ENCODE measurements at regions not wholly inside any gene's neighbourhood (a gene's known extent, or its start where the extent isn't known, plus 50 kb on each side); places are given as distances from the start of the nearest gene placed in this dataset.

DNA sequence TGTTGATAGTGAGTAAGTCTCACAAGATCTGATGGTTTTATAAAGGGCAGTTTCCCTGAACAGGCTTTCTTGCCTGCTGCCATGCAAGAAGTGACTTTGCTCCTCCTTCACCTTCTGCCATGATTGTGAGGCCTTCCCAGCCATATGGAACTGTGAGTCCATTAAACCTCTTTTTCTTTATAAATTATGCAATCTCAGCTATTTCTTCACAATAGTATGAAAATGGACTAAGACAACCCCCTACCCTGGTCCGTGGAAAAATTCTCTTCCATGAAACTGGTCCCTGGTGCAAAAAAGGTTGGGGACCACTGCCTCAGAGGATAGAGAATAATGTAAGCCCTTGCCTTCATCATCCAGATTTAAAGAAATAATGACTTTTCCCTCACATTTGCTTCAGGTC, 861.3 kb downstream of the QKI start:
- no peak for DNase-seq

DNA sequence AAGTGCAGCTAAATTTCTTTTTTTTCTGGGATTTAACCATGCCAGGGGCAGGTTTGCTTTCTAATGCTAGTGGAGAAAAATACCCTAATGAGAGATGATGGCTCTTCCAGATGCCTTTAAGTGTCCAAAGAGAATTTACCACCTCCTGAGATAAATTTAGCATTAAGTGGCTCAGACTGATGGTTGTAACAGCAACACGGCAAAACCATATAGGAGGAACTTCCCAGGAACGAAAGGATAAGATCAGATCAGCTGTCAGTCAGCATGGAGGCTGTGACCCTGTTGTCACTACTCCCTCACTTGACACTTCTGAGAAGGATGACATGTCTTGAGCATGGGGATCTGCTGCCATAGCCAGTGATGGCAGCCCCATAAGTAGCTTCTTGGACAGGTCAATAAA, 860.0 kb downstream of the QKI start:
- DNase-seq, result no peak

DNA sequence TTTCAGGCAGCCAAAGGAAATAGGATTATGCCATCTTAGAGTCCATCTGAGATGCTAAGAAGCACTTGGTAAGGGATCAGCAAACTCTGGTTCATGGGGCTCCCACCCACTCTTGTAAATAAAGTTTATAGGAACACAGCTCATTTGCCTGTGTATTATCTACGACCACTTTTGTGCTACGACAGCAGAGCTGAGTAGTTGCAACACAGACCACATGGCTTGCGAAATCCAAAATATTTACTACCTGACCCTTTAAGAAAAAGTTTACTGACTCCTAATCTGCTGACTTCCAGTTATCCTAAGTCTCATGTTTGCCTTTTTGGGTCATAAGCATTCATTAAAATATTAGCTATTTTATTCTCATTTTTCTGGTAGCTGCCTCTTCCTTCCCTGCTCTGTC, 859.0 kb downstream of the QKI start:
- DNase-seq, result no peak

DNA sequence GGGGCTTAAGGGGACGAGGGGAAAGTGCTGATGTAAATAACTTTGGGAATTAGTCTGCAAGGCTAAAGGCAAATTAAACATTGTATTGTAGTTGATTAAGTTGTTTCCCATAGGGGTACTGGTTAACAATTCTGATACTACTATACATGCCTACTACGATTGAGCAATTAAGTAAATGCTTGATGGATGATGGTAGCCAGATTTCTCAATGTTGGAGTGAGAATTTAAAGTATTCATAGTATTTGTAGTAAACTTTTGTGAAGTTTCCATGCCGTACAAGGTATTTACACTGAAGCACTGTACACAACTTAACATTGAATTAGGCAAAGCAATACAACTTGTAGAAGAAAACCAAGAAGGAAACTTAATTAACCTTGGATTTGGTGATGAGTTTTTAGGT, 852.3 kb downstream of the QKI start:
- no peak for DNase-seq

DNA sequence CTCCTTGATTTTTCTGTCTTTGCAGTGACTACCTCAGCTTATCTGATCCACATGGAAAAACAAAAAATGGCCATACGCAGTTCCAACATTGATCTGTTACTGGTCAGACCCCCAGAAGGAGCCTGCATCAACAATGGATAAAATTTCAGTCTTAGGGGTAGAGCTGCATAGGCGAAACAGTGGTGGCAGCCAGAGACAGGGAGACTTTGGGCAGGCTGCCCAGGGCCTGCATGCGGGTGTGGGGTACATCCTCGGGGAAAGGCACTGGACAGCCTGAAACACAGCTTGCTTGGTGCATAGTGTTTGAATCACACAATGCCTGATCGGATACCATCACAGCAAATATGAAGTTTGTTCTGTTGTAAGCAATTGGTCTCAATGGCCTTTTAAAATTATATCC, 847.8 kb downstream of the QKI start:
- no peak for DNase-seq

DNA sequence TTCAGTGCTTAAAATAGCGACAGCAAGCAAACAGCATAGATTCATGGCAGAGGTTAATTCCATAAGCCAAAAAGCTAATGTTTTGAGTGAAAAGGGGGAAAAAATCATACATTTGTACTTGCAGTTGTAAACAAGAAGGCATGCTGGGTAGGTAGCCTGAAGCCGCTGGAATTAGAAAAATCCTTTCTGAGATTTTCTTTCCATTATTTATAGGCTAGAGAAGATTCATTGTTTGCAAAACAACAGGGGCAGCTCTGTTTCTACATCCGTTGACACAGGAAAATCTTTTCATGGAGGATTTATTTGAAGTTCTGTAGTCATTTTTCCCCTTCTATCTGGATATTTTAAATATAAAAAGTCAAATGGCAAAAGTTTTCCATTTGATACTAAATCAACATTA, 843.9 kb downstream of the QKI start:
- DNase-seq, result no peak

DNA sequence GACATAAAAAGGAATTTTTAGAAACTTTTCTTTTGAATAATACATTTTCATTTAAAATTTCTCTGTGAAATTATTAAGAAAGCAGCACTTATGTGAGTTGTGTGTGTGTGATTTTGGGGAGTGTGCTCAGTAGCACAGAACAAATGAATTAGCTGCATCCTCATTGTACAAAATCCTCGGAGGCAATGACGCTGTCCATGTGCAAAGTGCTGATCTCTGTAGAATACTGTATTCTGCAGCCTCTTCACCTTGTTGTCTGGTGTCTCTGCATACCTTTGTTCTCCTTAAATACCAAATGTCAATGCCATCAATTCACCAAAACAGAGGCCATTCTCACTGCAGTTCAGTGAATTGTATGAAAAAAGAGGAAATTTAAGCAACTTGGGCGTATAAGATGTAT, 838.4 kb downstream of the QKI start:
- no peak for DNase-seq

DNA sequence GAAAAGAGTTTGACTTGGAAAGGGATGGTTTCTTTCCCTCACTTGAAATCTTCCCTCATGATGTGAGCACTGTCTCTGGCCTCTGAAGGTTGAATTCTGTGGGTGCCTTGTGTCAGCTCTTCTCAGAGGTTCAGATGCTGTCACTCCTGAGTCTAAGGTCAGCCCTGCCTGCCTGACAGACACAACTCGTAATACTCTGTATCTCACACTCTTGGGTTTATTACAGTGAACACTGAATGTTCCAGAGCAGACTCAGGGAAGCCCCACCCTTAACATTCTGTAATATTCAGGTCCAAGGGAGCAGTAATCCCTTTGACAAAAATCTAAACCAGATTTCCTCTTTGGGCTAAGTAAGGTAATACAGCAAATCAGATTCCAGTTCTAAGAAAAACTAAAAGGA, 837.8 kb downstream of the QKI start:
- DNase-seq, result no peak

DNA sequence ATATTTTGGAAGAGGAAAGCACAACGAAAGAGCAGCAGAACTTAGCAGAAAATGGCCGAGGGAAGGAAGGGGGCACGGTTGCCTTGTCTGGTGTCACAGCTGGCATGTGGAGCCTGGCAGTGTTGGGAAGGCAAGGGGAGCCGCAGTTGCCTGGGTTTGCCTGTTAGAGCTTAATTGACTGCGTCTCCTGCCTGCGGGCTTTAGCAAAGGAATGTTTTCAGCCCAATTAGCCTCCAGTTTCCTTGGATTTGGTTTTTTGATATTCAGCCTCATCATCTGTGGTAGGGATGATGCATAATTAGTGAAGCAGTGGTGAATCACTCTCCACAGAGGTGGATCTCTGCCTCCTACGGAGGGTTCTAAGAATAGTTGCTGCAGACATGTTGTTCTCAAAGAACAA, 832.6 kb downstream of the QKI start:
- no peak for DNase-seq

DNA sequence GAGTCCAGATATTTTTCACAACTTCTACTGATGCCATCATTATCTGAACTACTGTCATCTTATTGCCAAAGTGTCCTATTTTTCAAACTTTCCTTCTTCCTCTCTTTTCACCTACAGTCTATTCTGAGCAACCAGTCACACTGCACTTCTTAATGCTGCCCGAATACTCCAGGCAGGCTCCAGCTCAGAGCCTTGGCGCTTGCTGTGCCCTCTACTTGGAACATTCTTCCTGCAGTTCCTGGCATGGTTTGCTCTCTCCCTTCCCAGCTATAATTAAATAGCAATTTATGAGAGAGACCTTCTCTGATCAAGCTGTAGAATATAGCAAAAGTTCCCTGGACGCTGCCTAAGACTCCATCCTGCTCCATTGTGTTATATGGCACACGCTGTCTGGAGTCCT, 831.6 kb downstream of the QKI start:
- no peak for DNase-seq

DNA sequence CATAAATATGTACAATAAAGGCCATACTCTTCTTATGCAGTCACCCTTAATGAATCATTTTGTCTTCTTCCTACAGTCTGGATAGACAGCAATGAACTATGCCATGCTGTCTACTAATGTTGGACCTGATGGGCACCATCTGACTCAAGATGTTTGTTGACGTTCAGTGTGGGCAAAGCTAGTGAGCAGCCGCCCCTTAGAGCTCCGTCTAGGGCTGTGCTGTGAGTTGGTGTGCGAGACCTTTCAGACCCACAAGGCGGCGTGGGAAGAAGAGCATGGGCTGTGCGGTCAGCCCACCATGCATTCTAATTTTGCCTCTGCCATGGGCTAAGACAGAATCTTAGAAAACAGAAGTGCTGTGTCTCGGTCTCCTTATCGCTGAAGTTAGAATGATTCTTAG, 829.4 kb downstream of the QKI start:
- DNase-seq, result no peak

DNA sequence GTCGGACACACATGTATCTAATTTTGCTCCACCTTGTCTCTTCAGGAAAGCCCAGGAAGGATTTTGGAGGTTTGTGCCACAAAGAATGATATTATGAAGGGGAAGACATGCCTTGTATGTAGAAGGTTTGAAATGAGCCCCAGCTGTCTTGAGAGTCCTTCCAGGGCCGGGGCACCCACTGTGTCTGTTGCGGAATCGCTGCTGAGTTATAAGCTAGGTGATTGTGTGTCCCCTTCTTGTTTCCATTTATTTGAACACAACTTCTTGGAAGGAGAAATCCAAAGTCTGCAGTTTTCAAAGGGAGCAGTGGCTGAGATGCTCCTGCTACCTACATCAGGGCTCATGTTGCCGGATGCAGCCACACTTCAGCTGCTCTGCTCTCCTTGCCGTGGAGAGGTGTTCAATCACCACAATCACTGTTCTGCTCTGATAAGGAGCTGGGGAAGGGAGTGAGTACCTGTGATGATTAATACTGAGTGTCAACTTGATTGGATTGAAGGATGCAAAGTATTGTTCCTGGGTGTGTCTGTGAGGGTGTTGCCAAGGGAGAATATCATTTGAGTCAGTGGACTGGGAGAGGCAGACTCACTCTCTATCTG, 828.6 kb downstream of the QKI start:
- DNase-seq, result no peak

DNA sequence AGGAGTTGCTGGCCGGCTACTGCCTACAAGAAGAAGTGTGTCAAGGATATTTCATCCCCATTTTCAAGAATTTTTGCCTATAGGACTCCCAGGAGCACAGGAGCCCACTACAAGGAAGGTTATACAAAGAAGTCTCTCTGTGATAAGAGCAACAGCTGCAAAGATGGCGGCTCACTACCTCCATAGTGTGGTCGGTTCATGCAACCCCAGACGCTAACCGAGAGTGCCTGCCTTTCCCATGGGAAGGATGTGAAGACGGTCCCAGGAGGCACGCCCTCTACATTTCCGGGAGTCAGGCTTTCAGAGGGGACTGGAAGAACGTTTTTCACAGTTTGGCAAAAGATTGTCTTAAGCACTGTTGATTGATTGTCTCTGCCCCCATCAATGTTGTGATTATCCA, 816.3 kb downstream of the QKI start:
- no peak for DNase-seq

DNA sequence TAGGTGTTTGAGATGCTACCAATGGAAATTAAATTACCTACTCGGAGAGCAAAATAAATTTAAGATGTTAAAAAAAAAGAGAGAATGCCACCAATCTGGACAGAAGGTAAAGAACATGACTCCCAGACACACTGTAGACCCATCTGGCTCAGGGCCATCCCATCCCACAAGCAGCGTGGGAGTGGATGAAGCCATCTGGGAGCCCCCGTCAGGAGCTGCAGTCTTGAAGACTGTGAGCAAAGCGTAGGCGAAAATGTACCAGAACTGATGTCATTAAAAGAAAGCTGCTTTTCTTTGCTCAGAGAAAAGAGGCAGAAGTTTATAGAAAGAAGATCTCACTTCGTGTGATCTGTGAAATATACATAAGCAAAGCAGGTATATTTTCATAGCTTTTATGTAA, 815.7 kb downstream of the QKI start:
- DNase-seq, result no peak

DNA sequence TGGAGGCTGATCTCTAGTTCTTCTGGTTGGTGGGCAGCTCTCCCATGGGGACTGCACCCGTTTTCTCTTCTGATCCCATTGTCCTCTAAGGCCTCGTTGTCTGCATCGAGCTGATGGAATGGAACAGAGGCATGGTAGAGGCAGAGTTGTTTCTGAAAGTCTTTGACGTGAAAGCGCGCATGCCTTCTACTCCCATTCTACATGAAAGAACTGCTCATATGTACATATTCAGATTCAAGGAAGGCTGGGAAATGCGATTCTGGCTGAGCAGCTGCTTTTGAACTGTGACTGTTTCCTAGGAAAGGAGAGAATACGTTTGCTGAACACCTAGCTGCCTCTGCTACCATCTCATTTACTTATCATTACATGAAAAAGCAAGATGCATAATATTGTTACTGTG, 815.2 kb downstream of the QKI start:
- no peak for DNase-seq

DNA sequence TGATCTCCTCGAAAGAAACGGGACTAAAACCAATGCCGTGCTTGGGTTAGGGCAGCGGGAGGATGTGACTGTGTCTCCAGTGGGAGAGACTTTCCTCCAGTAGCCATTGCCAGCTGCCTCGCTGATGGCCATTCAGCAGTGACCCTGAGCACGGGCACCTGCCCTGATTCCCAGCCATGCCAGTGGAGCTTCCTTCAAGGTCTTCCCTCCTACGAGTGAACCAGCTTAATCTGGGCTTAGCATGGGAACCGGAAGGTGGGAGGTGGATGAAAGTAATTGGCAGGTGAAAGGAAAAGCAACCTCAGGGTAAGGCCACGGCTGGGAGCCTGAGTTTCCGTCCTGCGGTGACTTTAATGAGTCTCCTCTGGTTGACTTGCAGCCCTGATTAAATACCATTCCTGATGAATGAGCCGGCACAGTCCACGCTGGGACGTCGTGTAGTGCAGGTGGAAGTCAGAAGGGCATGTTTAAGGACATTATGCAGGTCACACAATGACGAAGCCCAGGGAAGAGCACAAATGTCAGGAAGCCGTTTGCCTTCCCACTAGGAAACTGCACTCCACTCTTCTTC, 813.5 kb downstream of the QKI start:
- no peak for DNase-seq

DNA sequence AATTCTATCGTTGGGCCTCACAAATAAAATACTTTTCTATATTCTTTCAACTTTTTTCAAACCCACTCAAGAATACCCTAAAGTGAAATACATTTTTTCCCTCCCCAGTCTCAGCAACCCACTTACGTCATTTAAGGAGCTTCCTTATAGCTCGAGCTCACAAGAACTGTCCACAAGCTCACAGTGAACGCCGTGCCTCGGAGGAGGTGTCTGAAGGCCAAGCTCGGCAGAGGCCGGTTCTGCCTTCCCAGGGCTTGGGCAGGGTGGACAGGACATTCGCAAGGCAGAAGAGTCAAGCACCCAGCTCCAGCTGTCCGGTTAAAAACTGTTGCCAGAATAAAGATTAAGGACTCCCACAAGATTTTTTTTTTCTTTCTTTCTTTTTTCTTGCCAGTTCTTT, 802.3 kb downstream of the QKI start:
- no peak for DNase-seq

DNA sequence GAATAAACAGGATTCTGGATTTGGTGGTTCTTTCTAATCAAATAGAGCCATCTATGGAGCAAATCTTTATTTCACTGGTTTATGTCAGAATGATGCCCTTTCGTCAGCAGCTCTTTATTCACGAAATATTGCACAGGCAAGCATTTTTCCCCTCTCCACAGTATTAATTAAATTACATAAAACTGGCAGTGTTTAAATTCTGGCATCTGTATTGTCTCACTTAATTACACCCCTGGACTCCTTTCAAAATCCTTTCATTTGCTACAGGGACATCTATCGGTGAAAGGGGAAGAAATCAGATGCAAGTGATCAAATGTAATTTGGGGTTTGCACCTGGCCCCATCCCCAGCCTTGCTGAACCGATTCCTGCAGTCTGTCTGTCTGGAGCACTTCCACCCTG, 801.9 kb downstream of the QKI start:
- peak; percentile 53 for DNase-seq

DNA sequence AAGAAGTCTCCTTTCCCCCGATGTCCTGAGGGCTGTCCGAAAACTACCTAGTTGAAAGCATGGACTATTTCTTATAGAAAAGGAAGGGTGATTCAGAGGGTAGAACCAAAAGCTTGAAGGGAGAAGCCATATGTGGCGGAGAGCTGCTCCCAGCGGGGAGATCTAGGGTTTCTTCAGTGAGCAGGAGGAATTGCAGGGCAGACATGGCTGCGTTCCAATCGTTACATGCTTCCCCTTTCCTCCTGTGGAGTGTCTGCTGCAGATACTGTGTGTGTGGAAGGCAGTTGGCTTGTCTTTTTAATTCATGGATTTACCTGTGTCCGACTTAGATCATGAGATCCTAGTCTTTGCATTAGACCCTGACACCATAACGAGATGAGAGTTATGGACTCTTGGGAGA, 799.5 kb downstream of the QKI start:
- no peak for DNase-seq

DNA sequence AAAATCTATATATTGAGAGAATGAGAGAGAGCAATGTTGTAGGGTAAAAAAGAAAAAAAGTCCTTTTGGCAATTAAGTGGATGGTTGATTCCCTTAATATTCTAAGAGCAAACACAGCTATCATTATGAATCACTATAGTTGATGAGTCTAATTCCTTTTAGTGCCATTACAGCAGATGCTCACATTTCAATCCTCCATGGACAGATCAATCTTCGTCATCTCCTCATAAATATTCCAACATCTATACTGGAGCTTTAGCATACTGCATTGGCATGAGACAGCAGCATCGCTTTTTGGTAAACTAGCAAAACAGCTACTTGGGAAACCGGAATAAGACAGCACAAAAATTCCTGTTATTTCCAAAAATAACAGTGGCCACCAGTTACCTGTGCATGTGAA, 796.7 kb downstream of the QKI start:
- DNase-seq, result no peak

DNA sequence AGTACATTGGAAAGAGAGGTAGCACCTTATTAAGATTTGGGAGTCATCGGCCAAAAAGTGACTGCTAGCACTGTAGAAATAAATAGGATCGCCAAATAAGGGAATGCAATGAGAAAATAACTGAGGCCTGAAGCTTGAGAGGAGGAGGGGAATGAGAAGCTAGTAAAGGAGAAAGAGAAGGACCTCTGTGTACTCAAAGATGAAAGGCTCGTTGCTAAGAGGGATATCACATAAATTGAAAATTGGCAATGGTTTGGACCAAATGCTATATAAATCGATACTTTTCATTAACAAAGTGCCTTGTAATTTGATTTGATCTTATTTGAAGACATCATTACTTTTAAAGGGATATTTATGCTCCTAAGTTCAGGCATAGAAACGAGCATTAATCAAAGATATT, 796.3 kb downstream of the QKI start:
- no peak for DNase-seq

DNA sequence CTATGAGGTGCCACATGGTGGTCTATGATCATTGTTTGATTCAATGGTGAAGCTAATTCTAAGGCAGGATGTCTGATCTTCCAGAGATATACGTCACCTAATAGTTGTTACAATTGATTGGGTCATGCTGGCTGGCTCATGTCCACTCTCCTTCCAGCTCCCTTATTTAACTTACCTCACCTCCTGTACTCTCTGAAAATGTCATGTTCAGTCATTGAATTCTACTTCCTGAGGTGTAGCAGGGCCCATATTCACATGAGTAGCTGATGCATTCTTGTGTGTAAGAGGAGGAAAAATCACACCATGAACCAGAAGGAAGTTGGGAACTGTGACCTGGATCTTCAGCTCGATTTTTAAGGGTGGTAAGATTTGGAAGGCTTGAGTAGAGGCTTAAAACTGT, 795.8 kb downstream of the QKI start:
- no peak for DNase-seq

DNA sequence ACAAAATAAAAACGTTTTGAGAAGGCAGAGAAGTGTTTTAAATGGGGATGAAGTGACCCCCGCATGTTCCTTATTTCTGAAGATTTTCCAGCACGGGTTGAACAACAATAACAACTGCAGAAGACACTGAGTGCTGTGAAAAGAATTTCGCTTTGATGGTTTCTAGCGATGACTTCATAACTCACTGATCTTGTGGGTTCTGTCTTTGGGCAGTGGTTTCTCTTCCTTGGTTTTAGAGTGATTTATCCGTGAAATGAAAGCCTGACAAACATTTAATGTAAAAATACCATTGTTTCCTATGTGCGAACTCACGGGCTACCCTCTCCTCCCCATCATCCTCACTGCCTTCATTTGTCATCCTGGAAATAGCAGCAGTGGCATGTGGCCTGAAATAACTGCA, 793.9 kb downstream of the QKI start:
- no peak for DNase-seq

DNA sequence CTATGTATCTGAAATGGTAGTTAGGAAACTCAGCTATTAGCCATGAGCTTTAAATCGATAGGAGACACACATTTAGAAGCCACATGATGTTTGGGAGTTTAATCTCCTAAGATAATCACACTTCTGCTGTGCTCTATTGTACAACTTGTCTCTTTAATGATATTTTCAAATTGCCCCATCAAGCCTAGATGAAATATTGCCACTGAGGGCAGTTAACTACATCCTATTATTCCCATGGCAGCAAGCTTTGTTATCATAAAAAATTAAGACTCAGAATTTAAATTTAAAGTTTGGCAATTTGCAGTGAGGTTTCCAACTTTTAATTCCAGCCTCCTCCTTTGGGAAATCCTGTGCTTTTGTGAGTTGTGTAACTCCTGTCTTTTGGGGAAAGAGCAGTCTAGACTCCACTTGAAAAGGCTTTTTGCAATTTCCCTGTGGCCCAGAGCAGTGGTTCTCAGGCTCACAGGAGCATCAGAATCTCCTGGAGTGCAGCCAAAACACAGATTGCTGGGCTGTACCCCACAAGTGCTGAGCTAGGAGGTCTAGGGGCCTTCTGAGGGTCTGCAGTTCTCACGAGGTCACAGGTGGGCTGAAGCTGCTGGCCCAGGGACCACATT, 792.4 kb downstream of the QKI start:
- DNase-seq, result no peak

DNA sequence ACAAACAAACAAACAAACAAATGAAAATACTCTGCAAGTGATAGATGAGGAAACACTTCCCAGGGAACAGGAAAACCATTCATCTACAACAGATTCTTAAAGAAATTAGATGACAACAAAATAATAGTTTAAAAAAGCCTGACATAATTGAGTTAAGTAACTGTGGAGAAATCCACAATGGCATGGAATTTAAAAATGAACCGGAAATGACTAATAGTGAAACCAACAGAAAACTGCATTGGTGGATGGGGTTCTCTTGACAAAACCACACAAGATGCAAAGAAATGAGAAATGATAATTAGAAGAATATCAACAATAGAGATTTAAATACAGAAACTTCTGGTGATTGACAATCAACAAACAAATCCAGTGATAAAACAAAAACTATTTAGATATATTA, 785.6 kb downstream of the QKI start:
- no peak for DNase-seq

Measured in COR-L47 (cell line).